GM10266 (cell line): ENCODE measurements at regions not wholly inside any gene's neighbourhood (a gene's known extent, or its start where the extent isn't known, plus 50 kb on each side); places are given as distances from the start of the nearest gene placed in this dataset.

ENCODE experiments used
- DNase-seq: peaks from one replicate; pipeline ENCODE4 v3.0.0; 2012; ENCODE audit errors: extremely low spot score
- TF ChIP-seq, protein P1 (sequence below): IDR thresholded peaks from 2 replicates; pipeline ENCODE4 v1.5.1; 2012; ENCODE audit warnings: mild to moderate bottlenecking, low read depth; ENCODE audit not compliant: control insufficient read depth, insufficient read depth; ENCODE audit errors: missing control alignments

DNA sequence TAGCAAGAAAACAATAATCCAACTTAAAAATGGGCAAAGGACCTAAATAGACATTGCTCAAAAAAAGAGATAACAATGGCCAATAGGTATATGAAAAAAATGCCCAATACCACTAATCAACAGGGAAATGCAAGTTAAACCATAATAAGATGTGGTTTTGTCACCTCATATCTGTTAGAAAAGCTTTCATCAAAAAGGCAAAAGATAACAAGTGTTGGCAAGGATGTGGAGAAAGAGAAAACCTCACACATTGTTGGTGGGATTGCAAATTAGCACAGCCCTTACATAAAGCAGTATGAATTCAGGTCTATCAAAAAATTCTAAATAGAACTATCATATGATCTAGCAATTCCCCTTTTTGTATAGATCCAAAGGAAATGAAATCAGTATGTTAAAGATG, 387.2 kb upstream of the DUSP10 start:
- no peak for DNase-seq
- TF ChIP-seq, protein P1, sequence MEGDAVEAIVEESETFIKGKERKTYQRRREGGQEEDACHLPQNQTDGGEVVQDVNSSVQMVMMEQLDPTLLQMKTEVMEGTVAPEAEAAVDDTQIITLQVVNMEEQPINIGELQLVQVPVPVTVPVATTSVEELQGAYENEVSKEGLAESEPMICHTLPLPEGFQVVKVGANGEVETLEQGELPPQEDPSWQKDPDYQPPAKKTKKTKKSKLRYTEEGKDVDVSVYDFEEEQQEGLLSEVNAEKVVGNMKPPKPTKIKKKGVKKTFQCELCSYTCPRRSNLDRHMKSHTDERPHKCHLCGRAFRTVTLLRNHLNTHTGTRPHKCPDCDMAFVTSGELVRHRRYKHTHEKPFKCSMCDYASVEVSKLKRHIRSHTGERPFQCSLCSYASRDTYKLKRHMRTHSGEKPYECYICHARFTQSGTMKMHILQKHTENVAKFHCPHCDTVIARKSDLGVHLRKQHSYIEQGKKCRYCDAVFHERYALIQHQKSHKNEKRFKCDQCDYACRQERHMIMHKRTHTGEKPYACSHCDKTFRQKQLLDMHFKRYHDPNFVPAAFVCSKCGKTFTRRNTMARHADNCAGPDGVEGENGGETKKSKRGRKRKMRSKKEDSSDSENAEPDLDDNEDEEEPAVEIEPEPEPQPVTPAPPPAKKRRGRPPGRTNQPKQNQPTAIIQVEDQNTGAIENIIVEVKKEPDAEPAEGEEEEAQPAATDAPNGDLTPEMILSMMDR = no peak

DNA sequence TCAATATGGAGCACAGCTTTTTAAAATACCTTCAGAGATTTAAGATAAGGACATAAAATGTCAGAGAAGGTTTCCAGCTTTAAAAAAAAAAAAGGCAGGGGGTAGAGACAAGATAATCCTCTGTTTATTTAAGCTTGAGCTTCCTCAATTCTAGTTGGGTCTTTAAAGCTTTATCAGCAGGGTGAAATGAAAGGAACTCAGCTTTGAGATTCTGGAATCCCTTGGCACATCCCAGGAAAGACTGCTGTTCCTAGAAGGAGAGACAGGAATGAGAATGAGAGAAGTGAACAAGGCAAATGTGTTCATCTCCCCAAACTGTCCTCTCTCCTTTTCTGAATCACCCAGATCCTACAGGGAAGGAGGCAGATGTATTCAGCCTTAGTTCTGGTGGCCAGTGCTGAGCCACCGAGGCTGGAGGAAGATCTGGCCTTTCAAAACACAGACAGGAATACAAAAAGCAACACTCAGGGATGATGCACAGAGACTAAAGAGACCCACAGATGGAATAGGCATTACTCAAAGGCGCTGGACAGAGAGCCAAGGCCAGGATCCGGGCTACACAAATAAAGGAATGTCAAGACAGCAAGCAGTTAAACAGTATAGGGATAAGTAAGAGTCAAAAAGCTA, 385.8 kb upstream of the DUSP10 start:
- TF ChIP-seq, protein P1 = no peak

DNA sequence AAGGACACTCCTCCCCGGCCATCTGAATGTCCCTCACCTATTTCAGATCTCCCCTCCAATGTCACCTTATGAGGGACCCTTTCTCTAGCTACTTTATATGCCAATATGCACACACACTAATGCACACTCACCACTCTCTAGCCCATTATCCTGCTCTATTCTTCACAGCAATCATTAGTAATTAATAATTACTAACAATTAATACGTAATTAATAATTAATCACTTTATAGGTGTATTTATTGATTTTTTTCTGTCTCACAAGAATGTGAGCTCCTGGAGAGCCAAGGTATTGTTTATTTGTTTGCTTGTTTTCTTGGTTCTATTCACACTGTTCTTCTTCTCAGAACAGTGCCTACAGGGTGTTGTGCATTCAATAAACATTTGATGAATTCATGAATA, 385.2 kb upstream of the DUSP10 start:
- TF ChIP-seq, protein P1 = no peak
- no peak for DNase-seq

More for the DNA sequence above, 385.8 kb upstream of the DUSP10 start:
- no peak for DNase-seq

DNA sequence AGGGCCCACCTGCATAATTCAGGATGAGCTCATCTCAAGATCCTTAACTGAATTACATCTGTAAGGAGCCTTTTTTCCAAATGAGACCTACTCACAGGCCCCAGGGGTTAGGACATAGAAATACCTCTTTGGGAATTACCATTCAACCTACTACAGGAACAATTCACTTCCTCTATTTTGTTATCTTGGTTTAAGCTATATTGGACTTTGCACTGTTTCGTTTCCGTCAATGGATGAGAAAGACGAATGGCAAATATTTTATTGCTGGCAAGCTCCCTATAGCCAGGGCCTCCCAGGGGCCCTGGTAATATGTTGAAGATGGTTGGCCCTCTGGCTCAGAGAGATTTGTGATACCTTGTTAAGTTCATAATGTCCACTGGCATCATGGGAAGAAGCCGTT, 384.2 kb upstream of the DUSP10 start:
- TF ChIP-seq, protein P1 = no peak
- DNase-seq = no peak

DNA sequence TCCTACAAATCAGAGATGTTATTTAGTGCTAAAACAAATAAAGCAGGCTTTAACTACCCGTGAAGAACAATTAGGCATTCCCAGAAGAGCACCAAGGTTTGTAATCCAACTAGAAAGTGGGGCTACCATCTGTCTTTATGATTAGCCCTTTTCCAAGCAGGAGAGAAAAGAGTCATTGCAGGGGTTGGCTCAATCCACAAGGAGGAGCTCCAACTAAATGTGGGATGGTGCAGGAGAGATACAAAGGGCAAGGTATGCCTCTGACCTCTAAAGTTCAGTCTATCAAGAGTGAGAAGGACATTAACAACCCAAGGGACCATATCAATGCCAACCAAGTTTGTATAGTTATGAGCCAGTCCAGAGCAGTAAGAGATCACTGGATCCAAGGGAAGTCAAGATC, 382.7 kb upstream of the DUSP10 start:
- TF ChIP-seq, protein P1 = no peak
- no peak for DNase-seq

DNA sequence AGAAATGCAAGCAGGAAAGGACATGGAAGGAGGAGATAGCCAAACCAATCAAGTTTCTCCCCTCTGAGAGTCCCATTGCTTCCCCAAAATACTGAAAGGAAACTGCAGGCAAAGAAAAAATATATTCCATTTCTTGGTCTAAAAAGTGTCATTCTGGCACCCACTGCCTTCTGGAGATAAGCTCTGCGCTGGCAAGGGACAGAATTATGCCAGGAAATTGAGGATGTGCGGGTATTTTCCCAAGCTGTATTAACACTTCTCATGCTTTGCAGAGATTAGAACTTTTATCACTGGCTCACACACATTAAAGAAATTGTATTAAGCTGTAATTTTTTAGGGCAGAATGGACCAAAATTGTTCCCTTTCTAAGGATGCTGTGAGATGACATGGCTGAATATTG, 381.2 kb upstream of the DUSP10 start:
- DNase-seq = no peak
- TF ChIP-seq, protein P1 = no peak

DNA sequence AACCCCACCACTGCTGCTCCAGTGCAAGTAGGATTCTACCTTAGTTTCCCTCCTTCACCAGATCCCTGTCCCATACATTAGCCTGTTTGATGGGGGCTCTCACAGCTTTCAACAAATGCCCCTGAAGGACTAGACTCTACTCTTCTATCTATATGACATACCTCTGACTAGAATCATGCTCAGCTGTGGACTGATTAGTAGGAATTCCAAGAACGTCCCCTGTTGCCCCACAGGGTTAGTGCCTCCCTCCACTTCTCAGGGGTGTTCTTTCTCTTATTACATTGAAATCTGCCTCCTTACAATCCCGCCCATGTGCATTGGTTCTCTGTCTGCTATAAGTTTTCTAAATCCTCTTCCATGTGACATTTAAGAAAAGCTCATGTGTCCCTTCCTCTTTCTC, 375.9 kb upstream of the DUSP10 start:
- TF ChIP-seq, protein P1 = no peak
- no peak for DNase-seq
